Activated naive CD4-positive, alpha-beta T cell treated with Interleukin-2 at 50 U/mL for 16 hours (primary cell): ENCODE measurements at regions not wholly inside any gene's neighbourhood (a gene's known extent, or its start where the extent isn't known, plus 50 kb on each side); places are given as distances from the start of the nearest gene placed in this dataset.
"Not testable (repeated sequence)": the region's sequence is repeated elsewhere in the genome, so short reads cannot be mapped to it uniquely, and the experiment has no call there.

ENCODE experiments used
- DNase-seq: peaks from one replicate; pipeline ENCODE4 v3.0.0-alpha.2; 2020

DNA sequence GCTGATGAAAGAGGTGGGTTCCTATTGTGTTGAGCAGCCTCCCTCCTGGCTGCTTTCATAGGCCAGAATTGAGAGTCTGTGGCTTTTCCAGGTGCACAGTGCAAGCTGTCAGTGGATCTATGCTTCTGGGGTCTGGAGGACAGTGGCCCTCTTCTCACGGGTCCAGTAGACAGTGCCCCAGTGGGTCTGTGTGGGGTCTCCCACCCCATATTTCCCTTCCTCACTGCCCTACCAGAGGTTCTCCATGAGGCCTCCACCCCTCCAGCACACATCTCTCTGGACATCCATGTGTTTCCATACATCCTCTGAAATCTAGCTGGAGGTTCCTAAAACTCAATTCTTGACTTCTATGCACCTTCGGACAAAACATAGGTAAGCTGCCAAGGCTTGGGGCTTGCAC lies 201.2 kb downstream of the FAM43A start:
- no peak for DNase-seq

DNA sequence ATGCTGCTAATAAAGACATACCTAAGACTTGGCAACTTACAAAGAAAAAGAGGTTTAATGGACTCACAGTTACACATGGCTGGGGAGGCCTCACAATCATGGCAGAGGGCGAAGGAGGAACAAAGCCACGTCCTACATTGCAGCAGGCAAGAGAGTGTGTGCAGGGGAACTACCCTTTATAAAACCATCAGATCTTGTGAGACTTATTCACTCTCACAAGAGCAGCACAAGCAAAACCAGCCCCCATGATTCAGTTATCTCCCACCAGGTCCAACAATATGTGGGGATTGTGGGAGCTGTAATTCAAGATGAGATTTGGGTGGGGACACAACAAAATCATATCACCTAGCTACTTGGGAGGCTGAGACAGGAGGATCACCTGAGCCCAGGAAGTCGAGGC lies 202.4 kb downstream of the FAM43A start:
- DNase-seq = not testable (repeated sequence)

DNA sequence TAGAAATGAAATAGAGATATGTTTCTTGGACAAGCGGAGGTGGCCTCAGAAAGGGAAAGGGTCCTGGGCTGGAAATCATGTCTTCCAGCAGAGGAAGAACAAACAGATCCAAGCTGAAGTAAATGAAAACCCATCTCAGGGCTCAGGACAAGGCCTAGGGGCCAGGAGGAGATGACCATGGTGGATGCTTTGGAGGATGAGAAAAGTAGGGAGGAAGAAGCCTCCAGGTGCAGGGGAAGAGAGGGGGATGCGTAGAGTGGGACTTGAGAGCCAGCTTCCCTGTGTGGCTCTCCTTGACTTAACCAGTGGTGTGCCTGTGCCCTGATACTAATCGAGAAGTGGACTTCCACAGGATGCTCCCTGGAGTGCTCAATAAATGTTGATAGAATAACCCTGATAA lies 203.2 kb downstream of the FAM43A start:
- no peak for DNase-seq

DNA sequence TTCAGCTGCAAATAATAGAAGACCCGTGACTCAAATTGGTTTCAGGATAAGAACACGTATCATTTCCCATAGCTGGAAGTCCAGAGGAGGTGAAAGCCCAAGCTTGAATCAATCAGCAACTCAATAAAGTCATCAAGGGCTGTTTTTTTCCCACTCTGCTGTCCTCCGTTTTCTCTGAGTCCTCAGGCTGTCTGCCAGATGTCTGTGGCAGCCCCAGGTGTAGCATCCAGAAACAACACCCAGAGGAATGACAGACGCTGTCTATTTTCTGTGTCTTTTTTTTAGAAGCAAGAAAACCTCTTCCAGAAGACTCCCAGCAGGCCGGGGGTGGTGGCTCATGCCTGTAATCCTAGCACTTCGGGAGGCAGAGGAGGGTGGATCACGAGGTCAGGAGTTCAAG lies 204.4 kb downstream of the FAM43A start:
- DNase-seq = no peak

DNA sequence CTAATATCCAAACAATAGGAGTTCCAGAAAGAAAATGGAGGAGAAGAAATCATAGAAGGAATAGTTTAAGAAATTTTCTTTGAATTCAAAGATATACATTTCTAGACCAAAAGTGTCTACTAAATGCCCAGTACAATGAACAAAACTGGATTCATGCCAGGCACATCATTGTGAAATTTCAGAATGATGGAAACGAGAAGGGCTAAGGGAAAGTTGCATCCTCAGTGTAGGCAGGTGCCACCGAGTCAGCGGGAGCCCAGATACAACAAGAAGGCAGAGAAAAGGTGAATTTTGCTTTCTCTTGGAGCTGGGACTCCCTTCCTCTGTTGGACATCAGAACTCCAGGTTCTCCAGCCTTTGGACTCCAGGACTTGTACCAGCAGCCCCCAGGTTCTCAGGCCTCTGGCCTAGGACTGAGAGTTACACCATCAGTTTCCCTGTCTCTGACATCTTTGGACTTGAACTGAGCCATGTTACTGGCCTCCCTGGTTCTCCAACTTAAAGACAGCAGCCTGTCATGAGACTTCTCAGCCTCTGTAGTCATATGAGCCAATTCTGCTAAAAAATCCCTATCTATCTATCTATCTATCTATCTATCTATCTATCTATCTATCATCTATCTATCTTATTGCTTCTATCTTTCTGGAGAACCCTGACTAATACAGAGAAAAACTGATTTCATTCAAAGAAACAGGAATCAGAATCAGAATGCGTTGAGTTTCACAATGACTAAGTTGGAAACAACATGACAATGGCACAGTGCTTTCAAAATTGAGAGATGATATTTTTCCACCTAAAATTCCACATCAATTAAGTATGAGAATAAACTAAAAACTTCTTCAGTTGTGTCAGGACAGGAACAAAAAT lies 207.7 kb downstream of the FAM43A start:
- no peak for DNase-seq

DNA sequence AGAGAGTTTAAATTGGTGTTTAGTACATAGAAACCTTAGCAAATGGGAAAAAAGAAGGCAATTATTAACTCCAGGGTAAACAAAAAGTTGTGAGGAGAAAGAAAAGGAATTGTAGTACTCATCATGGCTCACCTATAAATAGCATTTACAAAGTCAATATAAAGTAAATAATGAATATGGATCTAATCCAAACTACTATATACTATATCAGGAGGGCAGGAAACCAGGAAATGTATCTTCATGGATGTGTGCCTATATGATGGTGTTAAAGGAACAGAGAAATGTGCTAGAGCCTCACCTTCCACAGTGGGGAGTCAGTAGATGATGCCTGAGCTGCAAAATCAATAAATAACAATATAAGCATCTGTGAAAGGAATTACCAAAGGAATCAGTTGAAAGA lies 208.9 kb downstream of the FAM43A start:
- no peak for DNase-seq

DNA sequence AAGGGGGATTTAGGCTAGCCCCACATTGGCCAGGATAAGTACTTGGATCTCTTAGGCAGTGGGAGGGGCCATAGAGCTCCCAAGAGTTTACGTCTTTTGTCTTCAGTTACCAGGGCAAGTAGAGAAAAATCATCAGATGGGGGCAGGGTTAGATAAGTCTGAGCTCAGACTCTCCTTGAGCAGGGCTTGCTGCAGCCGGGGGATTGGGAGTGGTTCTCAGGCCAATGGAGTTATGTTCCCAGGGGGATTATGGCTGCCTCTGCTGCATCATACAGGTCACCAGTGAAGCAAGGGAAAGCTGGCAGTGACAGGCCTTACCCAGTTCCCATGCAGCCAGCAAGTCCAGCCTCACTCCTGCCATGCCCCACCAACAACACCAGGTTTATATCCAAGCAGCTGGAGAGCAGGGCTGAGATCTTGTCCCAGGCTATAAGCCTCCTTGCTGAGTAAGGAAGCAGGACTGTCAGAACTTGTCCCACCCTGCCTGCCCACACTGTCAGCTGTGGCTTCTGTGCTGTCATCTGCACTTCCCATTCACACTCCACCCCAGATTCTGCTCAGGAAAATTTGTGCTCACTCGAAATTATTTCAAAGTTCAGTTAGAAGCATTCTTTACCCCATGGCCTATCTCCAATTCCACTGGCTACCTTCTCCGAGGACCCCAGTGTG lies 215.3 kb downstream of the FAM43A start:
- no peak for DNase-seq

DNA sequence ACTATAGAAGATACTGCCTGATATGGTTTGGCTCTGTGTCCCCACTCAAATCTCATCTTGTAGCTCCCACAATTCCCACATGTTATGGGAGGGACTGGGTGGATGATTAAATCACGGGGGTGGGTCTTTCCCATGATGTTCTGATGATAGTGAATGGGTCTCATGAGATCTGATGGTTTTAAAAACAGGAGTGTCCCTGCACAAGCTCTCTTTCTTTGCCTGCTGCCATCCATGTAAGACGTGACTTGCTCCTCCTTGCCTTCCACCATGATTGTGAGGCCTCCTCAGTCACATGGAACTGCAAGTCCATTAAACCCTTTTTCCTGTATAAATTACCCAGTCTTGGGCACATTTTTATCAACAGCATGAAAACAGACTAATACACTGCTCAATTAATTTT lies 217.8 kb downstream of the FAM43A start:
- not testable (repeated sequence) for DNase-seq

DNA sequence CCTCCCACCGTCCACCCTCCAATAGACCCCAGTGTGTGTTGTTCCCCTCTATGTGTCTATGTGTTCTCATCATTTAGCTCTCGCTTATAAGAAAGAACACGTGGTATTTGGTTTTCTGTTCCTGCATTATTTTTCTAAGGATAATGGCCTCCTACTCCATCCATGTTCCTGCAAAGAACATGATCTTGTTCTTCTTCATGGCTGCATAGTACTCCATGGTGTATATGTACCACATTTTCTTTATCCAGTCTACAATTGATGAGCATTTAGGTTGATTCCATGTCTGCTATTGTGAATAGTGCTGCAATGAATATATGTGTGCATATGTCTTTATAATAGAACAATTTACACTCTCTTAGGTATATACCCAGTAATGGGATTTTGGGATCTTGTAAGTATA lies 219.3 kb downstream of the FAM43A start:
- DNase-seq = not testable (repeated sequence)

DNA sequence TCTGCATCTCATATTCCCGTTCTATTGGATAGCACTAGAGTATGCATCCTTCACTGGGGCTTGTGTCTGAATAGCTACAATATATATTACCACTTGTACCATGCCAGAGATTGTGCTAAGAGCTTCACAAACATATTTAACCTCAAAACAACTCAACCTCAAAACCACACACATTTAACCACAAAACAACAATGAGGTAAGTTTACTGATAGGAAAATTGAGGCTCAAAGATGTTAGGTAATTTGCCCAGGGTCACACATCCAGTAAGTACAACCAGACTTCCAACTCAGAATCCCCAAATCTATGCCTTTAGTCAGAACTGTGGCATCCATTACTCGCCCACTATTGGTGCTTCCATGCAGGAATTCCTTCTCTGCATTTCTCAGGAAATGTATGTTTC lies 220.0 kb downstream of the FAM43A start:
- no peak for DNase-seq

DNA sequence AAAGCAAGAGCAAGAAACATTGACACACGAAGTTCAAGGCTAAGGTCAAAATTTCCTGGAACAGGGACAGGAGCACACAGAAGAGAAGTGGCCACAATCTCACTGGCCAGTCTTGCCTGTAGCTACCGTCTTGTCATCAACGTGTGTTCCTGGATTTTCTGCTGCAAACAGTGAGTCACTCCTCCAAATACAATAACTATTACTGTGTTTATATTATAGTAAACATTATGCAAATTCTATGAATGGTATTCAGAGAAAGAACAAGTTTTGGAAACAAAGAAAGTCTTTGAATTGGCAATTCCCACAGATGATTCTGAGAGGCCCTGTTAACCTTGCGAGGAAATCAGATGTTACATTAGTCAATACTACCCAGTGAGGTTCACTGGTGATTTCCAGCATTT lies 220.5 kb downstream of the FAM43A start:
- DNase-seq = no peak

DNA sequence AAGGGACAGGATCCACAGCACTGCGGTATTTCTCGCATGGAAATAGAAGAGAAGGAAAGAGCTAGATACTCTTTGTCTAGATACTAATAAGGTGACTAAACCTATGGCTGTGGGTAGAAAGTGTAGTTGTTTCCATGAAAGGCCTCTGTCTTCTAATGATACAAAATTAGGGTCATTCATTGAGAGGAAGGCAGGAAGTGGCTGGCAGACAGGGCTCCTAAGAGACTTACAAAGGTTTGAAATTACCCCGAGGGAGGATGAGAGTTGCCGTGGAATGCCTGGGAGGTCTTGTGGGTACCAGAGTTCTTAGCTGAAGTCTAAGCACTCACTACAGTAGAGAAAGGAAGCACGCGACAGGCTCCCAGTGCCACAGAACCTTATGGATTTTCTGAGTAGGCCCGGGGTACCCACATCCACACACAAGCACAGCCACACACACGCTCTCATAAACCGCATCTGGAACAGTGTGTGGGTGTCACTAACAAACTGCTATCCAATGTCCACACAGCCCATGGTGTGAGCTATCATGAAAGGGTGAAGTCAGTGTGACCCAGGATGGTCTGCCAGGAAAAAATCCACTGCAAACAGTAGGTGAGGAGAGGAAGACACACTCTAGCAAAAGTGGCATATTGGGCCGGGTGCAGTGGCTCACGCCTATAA lies 221.4 kb downstream of the FAM43A start:
- no peak for DNase-seq

DNA sequence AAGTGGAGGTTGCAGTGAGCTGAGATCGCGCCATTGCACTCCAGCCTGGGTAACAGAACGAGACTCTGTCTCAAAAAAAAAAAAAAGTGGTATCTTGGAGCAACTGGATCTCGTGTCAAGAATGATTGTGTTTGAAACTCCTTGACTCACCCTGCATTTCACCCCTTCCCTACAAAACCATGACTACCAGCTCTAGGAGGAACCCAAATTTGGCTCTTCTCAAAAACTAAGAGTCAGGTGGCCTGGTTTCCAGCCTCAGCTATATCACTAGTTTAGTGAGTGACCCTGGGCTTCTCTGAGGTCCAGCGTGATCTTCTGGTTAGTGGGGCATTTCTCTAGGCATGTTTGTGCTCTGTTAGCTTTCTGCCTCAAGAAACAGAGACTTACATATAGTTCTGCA lies 222.1 kb downstream of the FAM43A start:
- DNase-seq = no peak

DNA sequence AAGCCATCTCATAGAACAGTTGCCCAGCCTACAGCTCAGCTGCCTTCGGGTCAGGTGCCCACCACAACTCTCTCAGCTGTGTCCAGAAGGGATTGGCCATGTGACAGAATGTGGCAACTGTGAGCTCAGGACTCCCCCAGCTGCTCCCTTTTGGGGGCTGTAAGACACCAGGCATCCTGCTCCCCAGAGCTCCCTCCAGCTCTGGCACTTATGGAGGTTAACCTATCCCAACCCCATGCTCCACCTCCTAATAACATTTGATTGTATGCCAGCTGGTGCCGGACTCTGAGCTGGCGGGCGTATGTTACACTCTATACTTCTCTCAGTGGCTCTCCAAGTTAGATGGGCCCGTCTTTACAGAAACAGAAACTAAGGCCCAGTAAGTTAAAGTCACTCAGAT lies 222.8 kb downstream of the FAM43A start:
- DNase-seq = no peak

DNA sequence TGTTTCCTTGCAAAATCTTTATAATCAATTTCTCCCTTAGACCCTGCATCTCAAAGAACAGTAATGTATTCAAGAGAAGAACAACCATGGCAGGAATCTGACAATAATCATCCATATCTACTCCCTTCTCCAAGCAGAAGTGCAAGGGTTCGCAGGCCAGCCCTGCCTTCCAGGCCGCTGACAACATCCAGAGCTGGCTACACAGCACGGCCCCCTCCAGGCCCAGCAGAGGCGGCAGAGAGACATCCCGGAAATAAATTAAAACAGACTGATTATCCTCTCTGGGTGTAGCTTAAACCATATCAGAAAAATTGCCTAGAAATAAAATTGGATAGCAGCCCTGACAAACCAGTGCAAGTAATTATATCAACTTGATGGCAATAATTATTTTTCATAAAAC lies 223.3 kb downstream of the FAM43A start:
- DNase-seq = no peak

DNA sequence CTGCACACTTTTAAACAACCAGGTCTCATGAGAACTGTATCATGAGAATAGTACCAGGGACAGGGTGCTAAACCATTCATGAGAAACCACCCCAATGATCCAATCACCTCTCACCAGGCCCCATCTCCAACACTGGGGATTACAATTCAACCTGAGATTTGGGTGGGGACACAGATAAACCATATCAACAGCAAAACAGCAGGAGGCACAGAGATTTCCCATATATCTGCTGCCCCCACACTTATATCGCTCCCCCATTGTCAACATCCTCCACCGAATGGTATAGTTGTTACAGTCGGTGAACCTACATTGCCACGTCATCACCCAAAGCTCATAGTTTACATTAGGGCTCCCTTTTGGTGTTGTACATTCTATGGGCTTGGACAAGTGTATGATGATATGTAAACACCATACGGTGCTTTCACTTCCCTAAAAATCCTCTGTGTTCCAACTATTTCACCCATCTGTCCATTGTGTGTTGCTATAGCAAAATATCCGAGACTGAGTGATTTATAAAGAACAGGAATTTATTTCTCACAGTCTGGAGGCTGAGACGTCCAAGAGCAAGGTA lies 224.8 kb downstream of the FAM43A start:
- no peak for DNase-seq

DNA sequence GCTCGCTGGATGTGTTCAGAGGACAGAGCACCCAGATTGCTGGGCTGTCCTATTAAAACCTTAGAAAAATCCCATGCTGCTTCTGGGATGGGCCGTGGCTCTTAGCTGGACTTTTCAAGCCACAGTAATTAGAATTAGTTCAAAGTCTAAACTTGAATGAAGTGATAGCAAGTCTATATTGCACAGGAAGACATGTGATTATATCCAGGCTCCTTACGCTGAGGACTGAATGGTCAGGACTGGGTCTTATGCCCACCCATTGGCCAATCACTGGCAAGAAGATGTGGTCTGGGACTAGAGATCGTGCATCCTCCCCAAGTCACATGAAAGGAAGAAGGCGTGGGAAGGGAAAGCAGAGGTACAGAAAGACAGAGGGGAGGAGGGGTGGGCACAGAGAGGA lies 227.6 kb downstream of the FAM43A start:
- no peak for DNase-seq

DNA sequence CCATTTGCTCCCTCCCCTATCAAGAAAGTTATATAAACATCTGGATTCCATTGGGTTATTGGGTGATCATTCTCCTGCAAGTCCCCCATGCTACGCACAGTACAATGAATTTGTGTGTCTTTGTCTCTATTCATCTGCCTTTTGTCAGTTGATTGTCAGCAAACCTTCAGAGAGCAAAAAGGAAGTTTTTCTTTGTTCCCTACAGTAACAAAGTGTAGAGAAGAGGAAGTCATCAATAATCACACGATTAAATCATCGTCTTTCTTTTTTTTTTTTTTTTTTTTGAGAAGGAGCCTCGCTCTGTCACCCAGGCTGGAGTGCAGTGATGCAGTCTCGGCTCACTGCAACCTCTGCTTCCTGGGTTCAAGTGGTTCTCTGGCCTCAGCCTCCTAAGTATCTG lies 239.2 kb downstream of the FAM43A start:
- DNase-seq = not testable (repeated sequence)

DNA sequence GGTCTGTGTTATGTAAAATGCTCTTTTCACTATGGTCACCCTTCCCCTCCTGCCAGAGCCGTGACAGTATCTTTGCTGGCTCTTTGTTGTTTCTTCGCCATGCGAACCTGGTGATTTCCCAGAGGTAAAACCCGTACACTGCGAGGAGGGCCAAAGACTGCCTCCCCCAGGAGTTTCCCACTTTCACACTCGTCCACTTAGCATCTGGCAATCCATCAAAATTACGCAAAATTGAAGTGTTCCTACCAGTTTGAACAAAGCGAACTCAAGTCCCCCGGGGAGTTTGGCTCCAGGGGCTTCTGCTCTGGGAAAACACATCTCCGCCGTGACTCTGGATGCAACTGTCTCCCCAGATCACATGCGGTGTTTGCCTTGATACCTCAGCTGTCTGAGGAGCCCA lies 239.9 kb downstream of the FAM43A start:
- DNase-seq = no peak

DNA sequence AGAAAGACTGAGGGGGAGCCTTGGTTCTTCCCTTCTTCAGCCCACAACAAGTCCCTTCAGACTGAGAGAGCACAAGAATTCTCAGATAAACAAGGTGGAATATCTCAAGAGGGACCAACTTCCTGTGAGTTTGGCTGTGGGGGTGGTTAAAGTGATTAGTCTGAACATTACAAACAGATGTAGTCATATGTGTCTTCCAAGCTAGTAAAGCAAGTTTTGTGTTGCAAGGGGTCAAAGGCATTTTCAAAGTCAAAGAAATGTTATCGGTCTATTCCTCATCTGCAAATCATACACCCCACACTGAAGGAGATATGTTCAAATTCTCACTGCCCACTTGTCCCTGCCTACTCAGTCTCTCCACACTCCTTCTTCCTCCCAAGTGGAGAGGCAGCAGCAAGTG lies 242.5 kb downstream of the FAM43A start:
- no peak for DNase-seq

DNA sequence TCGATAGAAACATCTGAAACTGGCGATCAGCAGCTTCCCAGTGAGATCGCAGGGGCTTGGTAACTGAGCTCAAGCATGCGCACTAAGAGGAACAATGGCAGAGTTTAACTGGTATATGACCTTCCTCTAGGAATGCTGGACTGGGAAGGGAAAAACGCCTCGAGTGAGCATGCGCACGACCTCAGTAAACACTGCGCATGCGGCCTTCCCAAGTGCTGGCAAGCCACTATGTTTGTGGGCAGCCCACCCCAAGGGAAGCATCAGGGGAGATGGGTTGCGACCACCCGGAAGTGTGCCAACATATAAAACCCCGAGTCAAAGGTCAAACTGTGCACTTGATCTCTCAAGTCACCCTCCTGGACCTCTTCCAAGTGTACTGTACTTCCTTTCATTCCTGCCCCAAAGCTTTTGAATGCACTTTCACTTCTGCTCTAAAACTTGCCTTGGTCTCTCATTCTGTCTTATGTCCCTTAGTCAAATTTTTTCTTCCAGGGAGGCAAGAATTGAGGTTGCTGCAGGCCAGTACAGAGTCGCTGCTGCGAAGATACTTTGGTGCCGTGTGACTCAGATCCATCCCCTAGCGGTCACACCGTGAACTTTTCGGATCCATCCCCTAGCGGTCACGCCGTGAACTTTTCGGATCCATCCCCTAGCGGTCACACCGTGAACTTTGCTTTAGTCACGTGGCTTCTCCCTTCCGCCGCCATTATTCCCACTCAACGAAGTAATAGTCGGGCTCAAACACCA lies 243.3 kb downstream of the FAM43A start:
- DNase-seq = no peak

DNA sequence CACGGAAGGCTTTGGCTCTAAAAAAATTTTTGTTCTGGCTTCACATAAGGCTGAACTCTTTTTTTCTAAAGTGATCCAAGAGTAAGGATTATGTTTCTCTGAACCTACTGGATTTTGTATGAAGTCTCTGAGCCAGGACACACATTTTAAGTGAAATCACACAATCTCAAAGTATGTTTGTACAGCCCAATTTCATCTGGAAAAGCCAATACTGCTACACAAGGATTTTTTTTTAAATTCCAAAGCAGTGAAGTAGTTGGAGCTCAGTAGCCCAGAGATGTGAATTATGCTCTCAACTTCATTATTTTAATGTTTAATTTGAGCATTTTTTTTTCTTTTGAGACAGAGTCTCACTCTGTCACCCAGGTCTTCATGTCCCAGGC lies 243.9 kb downstream of the FAM43A start:
- DNase-seq = no peak
